T-helper 22 cell (primary cell): ENCODE measurements at regions not wholly inside any gene's neighbourhood (a gene's known extent, or its start where the extent isn't known, plus 50 kb on each side); places are given as distances from the start of the nearest gene placed in this dataset.

Experiments used
- DNase-seq: peaks from one replicate; pipeline ENCODE4 v3.0.0-alpha.2; 2020; ENCODE audit warnings: low read depth

DNA sequence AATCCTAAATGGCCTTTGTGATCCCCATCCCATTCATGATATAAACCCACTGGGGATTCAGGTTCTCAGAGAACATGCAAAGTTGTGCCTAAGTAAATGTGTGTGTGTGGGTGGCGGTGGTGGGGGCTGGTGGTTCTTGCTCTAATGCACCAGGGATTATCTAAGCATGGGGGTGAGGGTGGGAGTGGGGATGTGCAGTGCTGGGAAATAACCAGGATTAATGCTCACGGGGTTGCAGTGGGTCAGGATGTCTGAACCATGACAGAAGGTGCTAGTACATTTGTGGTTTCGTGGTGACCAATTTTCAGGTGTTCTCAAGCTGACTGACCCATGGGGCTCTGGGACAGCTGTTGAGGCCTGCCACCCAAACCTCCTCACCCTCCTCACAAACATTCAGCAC lies 101.0 kb downstream of the ZNF608 start:
- DNase-seq = no peak

DNA sequence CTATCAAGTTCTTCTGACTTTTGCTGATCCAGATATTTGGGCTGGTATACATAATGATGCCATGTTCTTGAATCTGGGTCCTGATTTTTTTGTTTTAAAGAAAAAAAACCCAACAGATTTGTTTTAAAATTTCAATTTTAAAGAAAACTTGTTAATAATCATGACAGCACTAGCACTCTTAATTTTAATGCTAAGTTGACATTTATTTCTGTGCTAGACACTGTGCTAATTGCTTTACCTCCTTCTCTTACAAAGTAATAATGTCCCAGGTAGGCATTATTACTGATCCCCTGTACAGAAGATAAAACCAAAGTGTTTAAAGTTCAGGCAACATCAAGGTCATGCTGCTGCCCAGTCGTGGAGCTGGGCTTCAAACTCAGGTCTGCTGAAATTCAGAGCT lies 101.9 kb downstream of the ZNF608 start:
- no peak for DNase-seq

GRCh38 chr5:124644138-124644537 lies 102.3 kb downstream of the ZNF608 start:
- DNase-seq = no peak

- no peak for DNase-seq
These were observed 103.1 kb downstream of the ZNF608 start for GRCh38 chr5:124643336-124643735.

- no peak for DNase-seq
These were observed 104.3 kb downstream of the ZNF608 start for GRCh38 chr5:124642151-124642550.

GRCh38 chr5:124641154-124641792 lies 105.2 kb downstream of the ZNF608 start:
- no peak for DNase-seq

GRCh38 chr5:124639095-124639665 lies 107.3 kb downstream of the ZNF608 start:
- no peak for DNase-seq

DNA sequence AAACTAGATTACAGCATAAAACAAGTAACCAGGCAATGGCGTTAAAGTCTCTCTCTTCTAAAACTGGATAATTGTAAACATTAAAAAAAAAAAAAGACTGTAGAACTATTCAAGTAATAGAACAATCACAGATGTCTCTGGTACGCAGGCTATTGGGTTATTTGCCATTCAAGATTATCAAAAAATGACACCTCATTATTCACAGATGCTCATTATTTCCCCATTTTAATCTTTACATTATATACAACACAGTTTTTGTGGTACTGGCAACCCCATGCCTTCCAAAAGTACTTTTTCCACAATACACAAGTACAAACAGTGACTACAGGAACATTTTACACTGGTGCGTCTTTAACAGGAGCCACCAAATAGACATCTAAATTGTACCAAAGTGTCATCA lies 109.4 kb downstream of the ZNF608 start:
- no peak for DNase-seq

DNA sequence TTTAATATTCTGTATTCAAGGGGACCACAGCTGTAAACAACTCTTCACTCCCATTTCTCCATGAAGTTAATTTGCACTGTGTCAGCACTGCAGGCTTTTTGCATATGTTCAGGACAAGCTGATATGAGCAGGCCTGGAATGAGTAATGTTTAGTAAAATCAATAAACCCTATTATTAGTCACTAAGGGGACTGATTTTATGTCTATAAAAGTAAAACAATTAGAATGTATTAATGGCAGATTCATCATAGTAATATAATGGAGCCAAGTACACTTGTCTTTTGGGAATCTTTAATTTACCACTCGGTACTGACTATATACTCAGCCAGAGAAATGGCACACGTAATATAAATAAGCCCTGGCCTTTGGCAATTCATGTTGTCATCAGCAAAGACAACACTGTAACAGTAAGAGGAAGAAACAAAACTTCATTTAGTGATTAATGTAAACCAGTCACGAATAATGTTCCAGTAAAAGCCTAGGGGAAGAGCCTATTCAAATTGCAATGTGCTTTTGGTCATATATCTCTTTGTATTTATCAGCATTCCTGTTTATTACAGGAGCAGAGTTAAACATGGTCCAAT lies 111.6 kb downstream of the ZNF608 start:
- no peak for DNase-seq

DNA sequence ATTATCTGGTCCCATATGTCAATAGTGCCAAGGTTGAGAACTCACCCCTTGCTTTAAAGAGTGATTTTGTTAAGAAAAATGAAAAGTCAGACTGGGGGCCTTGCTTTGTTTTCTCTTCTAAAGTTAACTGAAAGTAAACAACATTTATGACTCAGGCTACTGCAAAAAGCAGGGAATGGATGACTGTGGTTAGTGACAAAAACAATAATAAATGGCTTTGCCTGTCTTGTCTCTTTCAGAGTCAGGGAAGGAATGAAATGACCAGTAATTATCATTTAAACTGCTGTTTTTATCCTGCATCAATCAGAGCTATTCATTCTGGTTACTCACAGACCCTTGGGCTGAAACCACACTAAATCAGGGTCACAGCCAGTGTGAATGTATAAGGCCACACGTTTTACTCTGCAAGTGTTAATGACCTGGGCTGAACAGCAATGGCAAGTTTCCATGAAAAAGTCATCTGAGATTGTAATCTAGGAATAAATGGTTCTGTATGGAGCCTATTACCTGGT lies 112.2 kb downstream of the ZNF608 start:
- DNase-seq = no peak

DNA sequence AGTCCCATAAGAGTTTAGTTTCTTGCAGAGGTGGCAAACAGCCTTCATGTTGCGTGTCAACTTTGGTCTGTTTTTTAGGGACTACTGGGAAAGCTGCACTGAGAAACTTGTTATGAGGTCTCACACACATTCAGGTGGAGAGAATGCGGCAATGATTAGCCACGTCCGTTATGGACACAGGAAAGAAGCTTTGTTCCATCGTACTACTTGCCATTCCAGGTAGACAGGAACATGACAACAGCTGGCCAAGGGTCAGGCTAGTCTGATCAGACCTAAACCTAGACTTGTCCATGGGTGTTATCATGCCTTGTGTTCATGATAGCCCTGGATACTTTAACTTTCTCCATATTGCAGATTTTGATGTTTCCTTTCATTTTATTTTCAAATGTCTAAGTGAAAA lies 113.2 kb downstream of the ZNF608 start:
- DNase-seq = no peak

DNA sequence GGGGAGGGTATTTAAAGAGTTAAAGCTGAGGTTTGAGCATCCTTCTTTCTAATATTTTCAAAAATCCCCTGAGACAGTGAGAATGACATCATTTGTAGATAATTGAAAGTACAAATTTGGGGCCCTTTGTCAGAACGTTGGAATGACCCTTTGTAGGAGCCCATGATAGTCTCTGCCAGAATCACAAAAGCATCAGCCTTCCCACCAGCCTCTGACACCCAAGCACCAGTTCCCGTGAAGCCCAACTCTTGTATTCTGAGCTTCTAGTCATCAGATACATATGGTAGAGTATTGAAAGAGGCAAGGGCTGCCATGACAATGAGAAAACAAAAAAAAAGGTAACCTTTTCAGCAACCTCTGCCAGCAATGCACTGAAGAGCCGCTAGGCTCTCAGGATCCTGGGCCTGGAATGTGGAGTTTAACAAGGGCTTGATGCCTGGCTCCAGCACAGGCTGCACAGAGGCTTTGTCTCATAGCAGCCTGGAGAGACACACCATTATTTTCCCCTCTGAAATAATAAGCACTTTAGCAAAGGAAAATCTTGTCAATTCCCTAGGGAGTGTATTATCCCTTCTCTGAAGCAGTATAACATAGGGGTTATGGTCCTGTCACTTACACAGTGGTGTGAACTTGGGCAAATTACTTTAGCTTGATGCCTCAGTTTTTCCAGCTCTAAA lies 114.4 kb downstream of the ZNF608 start:
- no peak for DNase-seq

DNA sequence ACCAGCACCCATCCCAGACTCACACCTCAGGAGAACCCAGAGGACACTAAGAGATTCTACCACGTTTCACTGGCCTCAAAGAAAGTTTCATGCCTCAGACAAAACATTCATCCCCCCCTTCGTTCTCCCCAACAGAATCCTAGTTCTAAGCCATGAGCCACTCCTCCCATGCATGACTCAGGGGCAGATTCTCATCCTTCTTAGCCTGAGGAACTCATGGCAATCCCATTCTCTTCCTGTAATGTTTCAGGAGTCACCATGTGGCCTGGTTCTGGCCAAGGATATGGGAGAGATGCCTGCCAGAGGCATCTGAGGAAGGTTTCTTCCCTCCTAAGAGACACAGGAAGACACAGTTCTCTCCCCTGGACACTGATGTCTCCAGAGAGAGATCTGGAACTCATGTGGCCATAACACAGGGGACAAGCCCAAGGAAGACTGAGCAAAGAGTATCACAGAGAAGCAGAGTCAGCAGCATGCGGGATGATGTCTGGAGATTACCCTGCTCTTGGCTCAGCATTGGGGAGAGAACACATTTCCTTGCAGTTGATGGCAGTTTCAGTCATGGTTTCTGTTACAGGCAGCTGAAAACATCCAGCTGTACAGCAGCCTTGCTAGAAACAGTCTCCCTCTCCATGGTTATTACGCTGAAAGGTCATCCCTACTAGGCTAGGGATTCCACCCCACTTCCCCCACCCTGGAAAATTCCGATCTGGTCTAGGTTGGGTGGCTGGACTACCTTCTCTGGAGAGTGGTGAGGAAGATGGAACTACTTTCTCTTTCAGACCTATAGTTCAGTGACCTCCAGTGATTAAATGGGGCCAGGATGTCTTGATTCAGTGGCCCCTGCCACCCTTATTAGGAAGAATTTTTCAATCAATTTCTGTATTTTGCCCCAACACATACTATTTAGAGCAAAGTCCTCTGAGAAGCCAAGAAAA lies 115.4 kb downstream of the ZNF608 start:
- no peak for DNase-seq

- DNase-seq = no peak
These were observed 117.5 kb downstream of the ZNF608 start for GRCh38 chr5:124628721-124629596.

- no peak for DNase-seq
These were observed 118.4 kb downstream of the ZNF608 start for GRCh38 chr5:124627815-124628595.

GRCh38 chr5:124626053-124626452 lies 120.4 kb downstream of the ZNF608 start:
- no peak for DNase-seq

- DNase-seq = no peak
These were observed 123.2 kb downstream of the ZNF608 start for GRCh38 chr5:124623265-124623664.

DNA sequence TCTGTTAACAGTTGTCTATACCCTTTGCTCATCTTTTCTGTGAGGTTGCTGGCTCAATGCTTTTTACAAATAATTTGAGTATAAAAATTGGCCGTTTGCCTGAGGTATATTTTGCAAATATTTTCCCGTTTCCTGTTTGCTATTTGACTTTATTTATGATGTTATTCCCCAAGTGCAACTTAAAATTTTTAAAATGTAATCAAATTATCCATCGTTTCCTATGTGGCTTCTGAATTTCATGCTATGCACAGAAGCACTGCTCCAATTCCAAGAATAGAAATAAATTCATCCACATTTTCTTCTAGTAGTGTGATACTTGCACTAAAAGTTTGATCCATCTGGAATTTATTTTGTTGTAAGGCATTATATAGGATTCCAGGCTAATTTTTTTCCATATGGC lies 123.6 kb downstream of the ZNF608 start:
- no peak for DNase-seq

GRCh38 chr5:124621279-124621678 lies 125.2 kb downstream of the ZNF608 start:
- no peak for DNase-seq

DNA sequence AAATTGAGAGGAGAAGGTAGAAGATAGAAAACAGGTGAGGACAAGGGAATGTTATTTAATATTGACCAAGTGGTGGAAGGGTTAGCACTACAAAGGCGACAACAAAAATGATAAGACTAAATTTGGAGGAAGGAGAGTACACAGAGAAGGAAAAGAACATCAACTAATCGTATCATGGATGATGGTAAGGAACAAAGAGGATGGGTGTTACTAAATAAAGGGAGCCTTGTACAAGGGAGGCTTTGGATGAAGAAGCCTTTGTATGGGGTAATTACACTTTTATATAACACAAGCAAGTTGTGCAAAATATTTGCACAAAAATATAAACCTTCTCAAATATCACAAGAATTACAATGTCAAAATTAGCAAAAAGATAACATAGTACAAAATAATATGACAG lies 125.7 kb downstream of the ZNF608 start:
- DNase-seq = no peak
